ENCODE measurements at regions not wholly inside any gene's neighbourhood (a gene's known extent, or its start where the extent isn't known, plus 50 kb on each side); places are given as distances from the start of the nearest gene placed in this dataset.

- Mint-ChIP-seq H3K4me1 (no peaks in the 10 kb centered on the region), H3K27me3 (ENCODE audit: low read depth in 2 of 2) (no peaks in the 10 kb centered on the region), H3K4me3 (no peak overlapping the region), H3K36me3 (no peaks in the 10 kb centered on the region), H3K27ac (no peak overlapping the region), H3K9me3 (peaks cover 0 to under 1% of the 10 kb centered on the region in 2 donors)
- no peak overlapping the region for H3K4me3 ChIP-seq (ENCODE audit: low read length)
- no peak overlapping the region for H3K27ac ChIP-seq (ENCODE audit: low read length)
- H3K27me3 ChIP-seq (ENCODE audit: control insufficient read depth, insufficient read depth, low read length): no peaks in the 10 kb centered on the region
- no peak for ATAC-seq
- H3K36me3 ChIP-seq (ENCODE audit: control insufficient read depth, insufficient read depth, low read length): no peaks in the 10 kb centered on the region
- 81% methylated on average over 3 of the region's 3 CpGs for WGBS (ENCODE audit: insufficient coverage)
- TF ChIP-seq CTCF (IDR thresholded peaks at IDR 0.05): no peak
- H3K4me1 ChIP-seq (ENCODE audit: control insufficient read depth, insufficient read depth, low read length): no peaks in the 10 kb centered on the region
- no peak for DNase-seq
- H3K9me3 ChIP-seq (ENCODE audit: control insufficient read depth, insufficient read depth, low read length): no peaks in the 10 kb centered on the region
- intact Hi-C loops (cut with micrococcal nuclease): no loop called here
These were observed 334.0 kb upstream of the NDST3 start for GRCh38 chr4:117700111-117700892.

- no peak for ATAC-seq
- Mint-ChIP-seq H3K4me3 (no peak overlapping the region), H3K27me3 (ENCODE audit: low read depth in 2 of 2) (no peaks in the 10 kb centered on the region), H3K36me3 (no peaks in the 10 kb centered on the region), H3K9me3 (peaks cover 0 to 2% of the 10 kb centered on the region in 2 donors), H3K27ac (no peak overlapping the region), H3K4me1 (no peaks in the 10 kb centered on the region)
- no peaks in the 10 kb centered on the region for H3K27me3 ChIP-seq (ENCODE audit: control insufficient read depth, insufficient read depth, low read length)
- TF ChIP-seq CTCF (IDR thresholded peaks at IDR 0.05): no peak
- peaks cover 5% of the 10 kb centered on the region for H3K9me3 ChIP-seq (ENCODE audit: control insufficient read depth, insufficient read depth, low read length)
- no peak overlapping the region for H3K4me3 ChIP-seq (ENCODE audit: low read length)
- intact Hi-C loops (cut with micrococcal nuclease): no loop called here
- H3K4me1 ChIP-seq (ENCODE audit: control insufficient read depth, insufficient read depth, low read length): no peaks in the 10 kb centered on the region
- 100% methylated on average over 1 of the region's 3 CpGs for WGBS (ENCODE audit: insufficient coverage)
- DNase-seq: no peak
- no peaks in the 10 kb centered on the region for H3K36me3 ChIP-seq (ENCODE audit: control insufficient read depth, insufficient read depth, low read length)
- no peak overlapping the region for H3K27ac ChIP-seq (ENCODE audit: low read length)
These were observed 331.9 kb upstream of the NDST3 start for GRCh38 chr4:117702353-117702752.

- Histone ChIP-seq H3K4me3 (ENCODE audit: low read length) (no peak overlapping the region), H3K36me3 (ENCODE audit: control insufficient read depth, insufficient read depth, low read length) (no peaks in the 10 kb centered on the region)
These were observed 329.6 kb upstream of the NDST3 start for GRCh38 chr4:117704721-117705120.

More at GRCh38 chr4:117704721-117705120, 329.6 kb upstream of the NDST3 start:
- Histone ChIP-seq H3K4me1 (ENCODE audit: control insufficient read depth, insufficient read depth, low read length) (no peaks in the 10 kb centered on the region), H3K9me3 (ENCODE audit: control insufficient read depth, insufficient read depth, low read length) (peaks cover 6% of the 10 kb centered on the region), H3K27me3 (ENCODE audit: control insufficient read depth, insufficient read depth, low read length) (no peaks in the 10 kb centered on the region), H3K27ac (ENCODE audit: low read length) (no peak overlapping the region)
- Mint-ChIP-seq H3K27ac (no peak overlapping the region), H3K36me3 (no peaks in the 10 kb centered on the region), H3K27me3 (ENCODE audit: low read depth in 2 of 2) (no peaks in the 10 kb centered on the region), H3K4me3 (no peak overlapping the region), H3K9me3 (peaks cover 6% of the 10 kb centered on the region in 2 donors), H3K4me1 (no peaks in the 10 kb centered on the region)
- ATAC-seq (no peak), DNase-seq (no peak)
- no CpG with 5 or more reads among the region's 2 CpGs for WGBS (ENCODE audit: insufficient coverage)
- intact Hi-C loops (cut with micrococcal nuclease): no loop called here
- no peak for TF ChIP-seq CTCF (IDR thresholded peaks at IDR 0.05)

Measured in natural killer cell (primary cell).